IMR-90 (cell line): ENCODE measurements at regions not wholly inside any gene's neighbourhood (a gene's known extent, or its start where the extent isn't known, plus 50 kb on each side); places are given as distances from the start of the nearest gene placed in this dataset.

ENCODE experiments used
- ATAC-seq: fragments of 200-7000 bp; cut with Tn5 transposase; 2 replicates; pipeline ENCODE4 v1.9.1; 2020; ENCODE audit warnings: low read depth, mild to moderate bottlenecking, moderate library complexity
- BruUV-seq: library from RNA; stranded (reverse); fragments of 400-500 nt; replicated peaks from 2 replicates; lab custom pipeline; 2021; lab: Mats Ljungman, UMichigan
- CTCF ChIA-PET: fragments of 300-600 bp; formaldehyde crosslinking; extraction: SDS; loops from one replicate; lab custom pipeline; 2021; ENCODE audit warnings: antibody characterized with exemption; lab: Yijun Ruan, JAX
- POLR2A ChIA-PET: fragments of 300-600 bp; sonication (Branson Sonifier 250); formaldehyde crosslinking; loops from one replicate; lab custom pipeline; 2022; ENCODE audit warnings: antibody characterized with exemption; ENCODE audit not compliant: unreplicated experiment; lab: Charles Lee
- DNase-seq: peaks from one replicate; pipeline ENCODE4 v3.0.0; 2013
- H2AFZ ChIP-seq: replicated peaks from 2 replicates; pipeline ENCODE3; 2013; ENCODE audit warnings: low read length, mild to moderate bottlenecking; ENCODE audit not compliant: poor library complexity
- H2AK5ac ChIP-seq: 2 replicates; pipeline ENCODE4 v1.6.1; 2013; ENCODE audit warnings: low read depth, low read length, inconsistent platforms
- H2AK9ac ChIP-seq: replicated peaks from 2 replicates; pipeline ENCODE3; 2013; ENCODE audit warnings: mild to moderate bottlenecking, low read depth, low read length, moderate library complexity; ENCODE audit not compliant: poor library complexity
- H2BK120ac ChIP-seq: 2 replicates; pipeline ENCODE4 v1.6.1; 2013; ENCODE audit warnings: low read depth, low read length, inconsistent platforms
- H2BK15ac ChIP-seq: 3 replicates; pipeline ENCODE4 v1.6.1; 2013; ENCODE audit warnings: low read depth, low read length, inconsistent platforms
- H2BK20ac ChIP-seq: 2 replicates; pipeline ENCODE4 v1.6.1; 2013; ENCODE audit warnings: low read depth, mild to moderate bottlenecking, inconsistent platforms, low read length, moderate library complexity
- H2BK5ac ChIP-seq: 2 replicates; pipeline ENCODE4 v1.6.1; 2013; ENCODE audit warnings: mild to moderate bottlenecking, low read depth, low read length, inconsistent platforms; ENCODE audit not compliant: poor library complexity, severe bottlenecking
- H3K14ac ChIP-seq: replicated peaks from 2 replicates; pipeline ENCODE4 v1.6.1; 2013; ENCODE audit warnings: low read depth, low read length, inconsistent platforms
- H3K18ac ChIP-seq: 2 replicates; pipeline ENCODE4 v1.6.1; 2013; ENCODE audit warnings: low read depth, low read length, control low read depth
- H3K23ac ChIP-seq: 2 replicates; pipeline ENCODE4 v1.6.1; 2013; ENCODE audit warnings: low read depth, low read length, inconsistent platforms
- H3K27ac ChIP-seq: 2 replicates; pipeline ENCODE4 v1.5.1; 2013; ENCODE audit warnings: mild to moderate bottlenecking, control low read depth, low read length; ENCODE audit not compliant: insufficient read depth
- H3K27me3 ChIP-seq: 2 replicates; pipeline ENCODE4 v1.6.1; 2013; ENCODE audit warnings: low read length; ENCODE audit not compliant: control insufficient read depth, insufficient read depth
- H3K36me3 ChIP-seq: 2 replicates; pipeline ENCODE4 v1.6.1; 2013; ENCODE audit warnings: low read length, mixed read lengths; ENCODE audit not compliant: control insufficient read depth, insufficient read depth
- H3K4ac ChIP-seq: 2 replicates; pipeline ENCODE4 v1.6.1; 2013; ENCODE audit warnings: low read depth, low read length, inconsistent platforms
- H3K4me1 ChIP-seq: 2 replicates; pipeline ENCODE4 v1.6.1; 2013; ENCODE audit warnings: low read length, mixed read lengths; ENCODE audit not compliant: control insufficient read depth, insufficient read depth
- H3K4me2 ChIP-seq: 2 replicates; pipeline ENCODE4 v1.6.1; 2013; ENCODE audit warnings: low read depth, mild to moderate bottlenecking, control low read depth, low read length, moderate library complexity
- H3K4me3 ChIP-seq: 2 replicates; pipeline ENCODE4 v1.5.1; 2013; ENCODE audit warnings: low read depth, mild to moderate bottlenecking, control low read depth, low read length, moderate library complexity; ENCODE audit not compliant: insufficient read depth
- H3K56ac ChIP-seq: 2 replicates; pipeline ENCODE4 v1.6.1; 2013; ENCODE audit warnings: low read length, inconsistent platforms; ENCODE audit not compliant: insufficient read depth; ENCODE audit errors: extremely low read depth
- H3K79me1 ChIP-seq, 2 experiments: 2 replicates each; pipeline ENCODE4 v1.6.1; 2013; ENCODE audit warnings: low read length in 2 of 2, inconsistent platforms in 1 of 2, low read depth in 1 of 2
- H3K9ac ChIP-seq: 2 replicates; pipeline ENCODE4 v1.6.1; 2013; ENCODE audit warnings: low read depth, low read length, control low read depth
- H3K9me1 ChIP-seq: 2 replicates; pipeline ENCODE4 v1.6.1; 2013; ENCODE audit warnings: low read length, inconsistent platforms; ENCODE audit not compliant: insufficient read depth
- H3K9me3 ChIP-seq: 2 replicates; pipeline ENCODE4 v1.6.1; 2013; ENCODE audit warnings: low read length; ENCODE audit not compliant: control insufficient read depth, insufficient read depth
- H4K20me1 ChIP-seq: 2 replicates; pipeline ENCODE4 v1.6.1; 2013; ENCODE audit warnings: low read length, inconsistent platforms; ENCODE audit not compliant: insufficient read depth
- H4K5ac ChIP-seq: 2 replicates; pipeline ENCODE4 v1.6.1; 2013; ENCODE audit warnings: mild to moderate bottlenecking, low read depth, low read length, control low read depth
- H4K8ac ChIP-seq, 2 experiments: 2 replicates each; pipeline ENCODE4 v1.6.1; 2013; ENCODE audit warnings: low read depth in 2 of 2, low read length in 2 of 2, control low read depth in 1 of 2, inconsistent platforms in 1 of 2
- H4K91ac ChIP-seq: 2 replicates; pipeline ENCODE4 v1.6.1; 2013; ENCODE audit warnings: low read depth, low read length, inconsistent platforms; ENCODE audit not compliant: insufficient read depth
- BHLHE40 ChIP-seq: fragments of 150-350 bp; IDR thresholded peaks from 2 replicates; pipeline ENCODE4 v1.6.1; 2016; ENCODE audit warnings: mild to moderate bottlenecking, low read depth, low read length
- CEBPB ChIP-seq: IDR thresholded peaks from 2 replicates; pipeline ENCODE4 v1.6.1; 2012; ENCODE audit warnings: low read depth, low read length, improper control_type of control experiment
- CHD1 ChIP-seq: IDR thresholded peaks from 2 replicates; pipeline ENCODE4 v1.6.1; 2012; ENCODE audit warnings: low read depth, low read length, improper control_type of control experiment
- FOS ChIP-seq: fragments of 150-350 bp; IDR thresholded peaks from 2 replicates; pipeline ENCODE4 v1.6.1; 2016; ENCODE audit warnings: low read depth, low read length
- MAFK ChIP-seq: IDR thresholded peaks from 2 replicates; pipeline ENCODE4 v1.6.1; 2012; ENCODE audit warnings: low read depth, low read length, improper control_type of control experiment
- MAZ ChIP-seq: IDR thresholded peaks from 2 replicates; pipeline ENCODE4 v1.6.1; 2012; ENCODE audit warnings: low read depth, mild to moderate bottlenecking, low read length, improper control_type of control experiment, moderate library complexity, borderline replicate concordance
- MXI1 ChIP-seq: IDR thresholded peaks from 2 replicates; pipeline ENCODE4 v1.6.1; 2012; ENCODE audit warnings: low read depth, mild to moderate bottlenecking, low read length, moderate library complexity, borderline replicate concordance
- NFE2L2 ChIP-seq: fragments of 150-350 bp; IDR thresholded peaks from 2 replicates; pipeline ENCODE4 v1.6.1; 2016; ENCODE audit warnings: low read depth, mild to moderate bottlenecking, low read length
- POLR2A ChIP-seq: IDR thresholded peaks from 2 replicates; pipeline ENCODE4 v1.6.1; 2012; ENCODE audit warnings: mild to moderate bottlenecking, low read depth, low read length
- RAD21 ChIP-seq: IDR thresholded peaks from 2 replicates; pipeline ENCODE4 v1.6.1; 2012; ENCODE audit warnings: low read length, improper control_type of control experiment
- RCOR1 ChIP-seq: IDR thresholded peaks from 2 replicates; pipeline ENCODE4 v1.6.1; 2012; ENCODE audit warnings: mild to moderate bottlenecking, low read length, improper control_type of control experiment; ENCODE audit not compliant: insufficient replicate concordance
- WGBS, 2 experiments: methylation state at CpG; one replicate each; pipeline versions ENCODE4 v1.1.5 to v1.1.7; 2013; ENCODE audit warnings: missing lambda C conversion rate in 2 of 2; ENCODE audit not compliant: insufficient read length in 1 of 2; ENCODE audit errors: extremely low coverage in 2 of 2; 5-methylcytosine and 5-hydroxymethylcytosine counted together
- dilution Hi-C: fragments of 300-500 bp; cut with HindIII; formaldehyde crosslinking; loops from one replicate; pipeline ENCODE4 v1.14.3; 2018; ENCODE audit warnings: low sequenced_read_pairs; ENCODE audit not compliant: unreplicated experiment
- in situ Hi-C: fragments of 300-500 bp; cut with MboI; formaldehyde crosslinking; loops from 3 replicates; pipeline ENCODE4 v1.14.3; 2019; ENCODE audit warnings: low sequenced_read_pairs, inconsistent platforms, mixed read lengths
- intact Hi-C: fragments of 100-400 bp; cut with micrococcal nuclease; formaldehyde crosslinking; loops from 2 replicates; pipeline ENCODE4 v1.10.0; 2022
- TF ChIP-seq, protein P1 (sequence below): conservative IDR thresholded peaks from 2 replicates; pipeline ENCODE4 v1.5.1; 2012; ENCODE audit warnings: mild to moderate bottlenecking, low read depth, low read length, improper control_type of control experiment
- TF ChIP-seq, protein P2 (sequence below): fragments of 150-350 bp; IDR thresholded peaks from 2 replicates; pipeline ENCODE4 v1.6.1; 2017; ENCODE audit warnings: mild to moderate bottlenecking, antibody characterized with exemption, low read length, low read depth
- TF ChIP-seq, protein P3 (sequence below): fragments of 150-350 bp; IDR thresholded peaks from 2 replicates; pipeline ENCODE4 v1.6.1; 2016; ENCODE audit warnings: low read depth, mild to moderate bottlenecking, low read length, moderate library complexity, borderline replicate concordance

- no peak for TF ChIP-seq NFE2L2
- TF ChIP-seq POLR2A, result no peak
- no peak for TF ChIP-seq CEBPB
- TF ChIP-seq, protein P1, sequence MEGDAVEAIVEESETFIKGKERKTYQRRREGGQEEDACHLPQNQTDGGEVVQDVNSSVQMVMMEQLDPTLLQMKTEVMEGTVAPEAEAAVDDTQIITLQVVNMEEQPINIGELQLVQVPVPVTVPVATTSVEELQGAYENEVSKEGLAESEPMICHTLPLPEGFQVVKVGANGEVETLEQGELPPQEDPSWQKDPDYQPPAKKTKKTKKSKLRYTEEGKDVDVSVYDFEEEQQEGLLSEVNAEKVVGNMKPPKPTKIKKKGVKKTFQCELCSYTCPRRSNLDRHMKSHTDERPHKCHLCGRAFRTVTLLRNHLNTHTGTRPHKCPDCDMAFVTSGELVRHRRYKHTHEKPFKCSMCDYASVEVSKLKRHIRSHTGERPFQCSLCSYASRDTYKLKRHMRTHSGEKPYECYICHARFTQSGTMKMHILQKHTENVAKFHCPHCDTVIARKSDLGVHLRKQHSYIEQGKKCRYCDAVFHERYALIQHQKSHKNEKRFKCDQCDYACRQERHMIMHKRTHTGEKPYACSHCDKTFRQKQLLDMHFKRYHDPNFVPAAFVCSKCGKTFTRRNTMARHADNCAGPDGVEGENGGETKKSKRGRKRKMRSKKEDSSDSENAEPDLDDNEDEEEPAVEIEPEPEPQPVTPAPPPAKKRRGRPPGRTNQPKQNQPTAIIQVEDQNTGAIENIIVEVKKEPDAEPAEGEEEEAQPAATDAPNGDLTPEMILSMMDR, result no peak
- no peak for TF ChIP-seq RCOR1
- TF ChIP-seq FOS, result no peak
- no peak for TF ChIP-seq MAZ
- TF ChIP-seq, protein P2, sequence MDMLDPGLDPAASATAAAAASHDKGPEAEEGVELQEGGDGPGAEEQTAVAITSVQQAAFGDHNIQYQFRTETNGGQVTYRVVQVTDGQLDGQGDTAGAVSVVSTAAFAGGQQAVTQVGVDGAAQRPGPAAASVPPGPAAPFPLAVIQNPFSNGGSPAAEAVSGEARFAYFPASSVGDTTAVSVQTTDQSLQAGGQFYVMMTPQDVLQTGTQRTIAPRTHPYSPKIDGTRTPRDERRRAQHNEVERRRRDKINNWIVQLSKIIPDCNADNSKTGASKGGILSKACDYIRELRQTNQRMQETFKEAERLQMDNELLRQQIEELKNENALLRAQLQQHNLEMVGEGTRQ, result no peak
- TF ChIP-seq RAD21, result no peak
- TF ChIP-seq MAFK, result no peak
- TF ChIP-seq MXI1, result no peak
- no peak for TF ChIP-seq CHD1
- TF ChIP-seq BHLHE40, result no peak
- TF ChIP-seq, protein P3, sequence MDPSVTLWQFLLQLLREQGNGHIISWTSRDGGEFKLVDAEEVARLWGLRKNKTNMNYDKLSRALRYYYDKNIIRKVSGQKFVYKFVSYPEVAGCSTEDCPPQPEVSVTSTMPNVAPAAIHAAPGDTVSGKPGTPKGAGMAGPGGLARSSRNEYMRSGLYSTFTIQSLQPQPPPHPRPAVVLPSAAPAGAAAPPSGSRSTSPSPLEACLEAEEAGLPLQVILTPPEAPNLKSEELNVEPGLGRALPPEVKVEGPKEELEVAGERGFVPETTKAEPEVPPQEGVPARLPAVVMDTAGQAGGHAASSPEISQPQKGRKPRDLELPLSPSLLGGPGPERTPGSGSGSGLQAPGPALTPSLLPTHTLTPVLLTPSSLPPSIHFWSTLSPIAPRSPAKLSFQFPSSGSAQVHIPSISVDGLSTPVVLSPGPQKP, result no peak
- peak overlapping the region; percentile 83 for H4K91ac ChIP-seq
- H3K79me1 ChIP-seq, result no peaks in the 10 kb centered on the region
- dilution Hi-C loops (no loop called here), intact Hi-C loops (no loop called here), in situ Hi-C loops (no loop called here)
- no peak overlapping the region for H3K56ac ChIP-seq
- H2AK5ac ChIP-seq, result peak overlapping the region; percentile 97
- no peak overlapping the region for H3K4me2 ChIP-seq
- H2AFZ ChIP-seq, result peak overlapping the region; percentile 40
- H3K4me3 ChIP-seq, result no peak overlapping the region
- H3K27me3 ChIP-seq, result no peaks in the 10 kb centered on the region
- H3K4me1 ChIP-seq, result peaks cover 29% of the 10 kb centered on the region
- H2BK120ac ChIP-seq, result peak overlapping the region; percentile 60
- H3K9me3 ChIP-seq, result no peaks in the 10 kb centered on the region
- ChIA-PET CTCF (no interaction called here), POLR2A (interaction anchor here (1.4 kb wide), 1 partner anchor 12 kb away, joined by 4 read pairs; no protein-coding TSS in a partner anchor)
- WGBS, 2 experiments, result no CpG with 5 or more reads among the region's 4 CpGs
- H3K4ac ChIP-seq, result peak overlapping the region; percentile 66
- H2AK9ac ChIP-seq, result peak overlapping the region; percentile 59
- peaks cover 13% of the 10 kb centered on the region for H3K9me1 ChIP-seq
- no peak overlapping the region for H3K9ac ChIP-seq
- H3K23ac ChIP-seq, result peak overlapping the region; percentile 65
- H2BK20ac ChIP-seq, result peak overlapping the region; percentile 70
- peak overlapping the region; percentile 47; the same call in 1 of the 2 replicates for H3K27ac ChIP-seq
- peak overlapping the region; percentile 3 to 80; a peak in 2 of 4 replicates for H4K8ac ChIP-seq
- DNase-seq (no peak), ATAC-seq (no peak)
- H4K5ac ChIP-seq, result peak overlapping the region; percentile 21
- H4K20me1 ChIP-seq, result no peaks in the 10 kb centered on the region
- H3K36me3 ChIP-seq, result no peaks in the 10 kb centered on the region
- peak overlapping the region; percentile 62 for H3K18ac ChIP-seq
- peak overlapping the region; percentile 65 for H2BK5ac ChIP-seq
- H3K14ac ChIP-seq, result peak overlapping the region; percentile 94
- BruUV-seq, result no TSS peak
- peak overlapping the region; percentile 46; the same call in 2 of the 3 replicates for H2BK15ac ChIP-seq
Measured at GRCh38 chr15:39282663-39283208, 298.1 kb upstream of the THBS1 start.
